Activated CD4-positive, alpha-beta memory T cell treated with anti-CD3 and anti-CD28 coated beads, Interleukin-2, amount 10 ng/mL, durations not matched to agents 7 days and 5 days (primary cell): ENCODE measurements at regions not wholly inside any gene's neighbourhood (a gene's known extent, or its start where the extent isn't known, plus 50 kb on each side); places are given as distances from the start of the nearest gene placed in this dataset.

Experiments
- CTCF ChIA-PET: fragments of 350-600 bp; sonication (Branson Sonifier 250); formaldehyde crosslinking; loops from one replicate; lab custom pipeline; 2021; ENCODE audit warnings: antibody characterized with exemption, inconsistent platforms; lab: Charles Lee
- POLR2A ChIA-PET: fragments of 350-600 bp; sonication (Branson Sonifier 250); formaldehyde crosslinking; loops from one replicate; lab custom pipeline; 2021; ENCODE audit warnings: antibody characterized with exemption; lab: Charles Lee
- DNase-seq: peaks from one replicate; pipeline ENCODE4 v3.0.0-alpha.2; 2020
- H3K27ac Mint-ChIP-seq: one replicate; pipeline ENCODE4 v1.8.0; 2021; ENCODE audit warnings: mild to moderate bottlenecking, mixed read lengths
- H3K27me3 Mint-ChIP-seq: one replicate; pipeline ENCODE4 v1.8.0; 2021; ENCODE audit warnings: mixed read lengths
- H3K36me3 Mint-ChIP-seq: one replicate; pipeline ENCODE4 v1.8.0; 2021; ENCODE audit warnings: low read depth, mixed read lengths
- H3K4me1 Mint-ChIP-seq: one replicate; pipeline ENCODE4 v1.8.0; 2021; ENCODE audit warnings: mixed read lengths
- H3K4me3 Mint-ChIP-seq: one replicate; pipeline ENCODE4 v1.8.0; 2021; ENCODE audit warnings: mild to moderate bottlenecking, mixed read lengths
- H3K9me3 Mint-ChIP-seq: one replicate; pipeline ENCODE4 v1.8.0; 2021; ENCODE audit warnings: mixed read lengths

GRCh38 chr3:10619989-10620832 is 114.8 kb upstream of the ATP2B2 start:
- CTCF ChIA-PET = no interaction called here

GRCh38 chr3:10620833-10621082 is 115.4 kb upstream of the ATP2B2 start:
- H3K9me3 Mint-ChIP-seq = no peaks in the 10 kb centered on the region
- ChIA-PET POLR2A (no interaction called here), CTCF (no interaction called here)
- H3K27me3 Mint-ChIP-seq = peaks cover 18% of the 10 kb centered on the region
- H3K4me1 Mint-ChIP-seq = no peaks in the 10 kb centered on the region
- H3K27ac Mint-ChIP-seq = no peak overlapping the region
- DNase-seq = no peak
- H3K4me3 Mint-ChIP-seq = no peak overlapping the region
- no peaks in the 10 kb centered on the region for H3K36me3 Mint-ChIP-seq

More at GRCh38 chr3:10619989-10620832, 114.8 kb upstream of the ATP2B2 start:
- H3K4me1 Mint-ChIP-seq = no peaks in the 10 kb centered on the region
- peaks cover 19% of the 10 kb centered on the region for H3K27me3 Mint-ChIP-seq
- DNase-seq = no peak
- H3K36me3 Mint-ChIP-seq = no peaks in the 10 kb centered on the region
- H3K9me3 Mint-ChIP-seq = no peaks in the 10 kb centered on the region
- POLR2A ChIA-PET = no interaction called here
- no peak overlapping the region for H3K4me3 Mint-ChIP-seq
- no peak overlapping the region for H3K27ac Mint-ChIP-seq

GRCh38 chr3:10623578-10624275 is 118.3 kb upstream of the ATP2B2 start:
- ChIA-PET CTCF (no interaction called here), POLR2A (no interaction called here)
- Mint-ChIP-seq H3K36me3 (no peaks in the 10 kb centered on the region), H3K9me3 (no peaks in the 10 kb centered on the region), H3K4me1 (no peaks in the 10 kb centered on the region), H3K27me3 (no peaks in the 10 kb centered on the region), H3K4me3 (no peak overlapping the region), H3K27ac (no peak overlapping the region)
- DNase-seq = no peak

GRCh38 chr3:10625323-10625722 is 119.9 kb upstream of the ATP2B2 start:
- CTCF ChIA-PET = no interaction called here

GRCh38 chr3:10627884-10628572 is 122.6 kb upstream of the ATP2B2 start:
- H3K27me3 Mint-ChIP-seq = no peaks in the 10 kb centered on the region
- POLR2A ChIA-PET = no interaction called here
- H3K4me1 Mint-ChIP-seq = no peaks in the 10 kb centered on the region
- H3K27ac Mint-ChIP-seq = no peak overlapping the region
- CTCF ChIA-PET = no interaction called here
- H3K9me3 Mint-ChIP-seq = no peaks in the 10 kb centered on the region
- no peak for DNase-seq
- H3K36me3 Mint-ChIP-seq = no peaks in the 10 kb centered on the region
- no peak overlapping the region for H3K4me3 Mint-ChIP-seq

More at GRCh38 chr3:10625323-10625722, 119.9 kb upstream of the ATP2B2 start:
- H3K4me3 Mint-ChIP-seq = no peak overlapping the region
- no peaks in the 10 kb centered on the region for H3K4me1 Mint-ChIP-seq
- H3K36me3 Mint-ChIP-seq = no peaks in the 10 kb centered on the region
- POLR2A ChIA-PET = no interaction called here
- no peak for DNase-seq
- H3K27ac Mint-ChIP-seq = no peak overlapping the region
- no peaks in the 10 kb centered on the region for H3K9me3 Mint-ChIP-seq
- H3K27me3 Mint-ChIP-seq = no peaks in the 10 kb centered on the region

- no peaks in the 10 kb centered on the region for H3K4me1 Mint-ChIP-seq
- H3K36me3 Mint-ChIP-seq = no peaks in the 10 kb centered on the region
- CTCF ChIA-PET = no interaction called here
- DNase-seq = no peak
- no peak overlapping the region for H3K4me3 Mint-ChIP-seq
- no peaks in the 10 kb centered on the region for H3K9me3 Mint-ChIP-seq
- no peak overlapping the region for H3K27ac Mint-ChIP-seq
- H3K27me3 Mint-ChIP-seq = no peaks in the 10 kb centered on the region
- POLR2A ChIA-PET = no interaction called here
Measured at GRCh38 chr3:10628891-10629670, 123.7 kb upstream of the ATP2B2 start.

GRCh38 chr3:10629671-10630040 is 124.3 kb upstream of the ATP2B2 start:
- Mint-ChIP-seq H3K27me3 (no peaks in the 10 kb centered on the region), H3K4me1 (no peaks in the 10 kb centered on the region), H3K27ac (no peak overlapping the region), H3K9me3 (no peaks in the 10 kb centered on the region), H3K36me3 (no peaks in the 10 kb centered on the region), H3K4me3 (no peak overlapping the region)
- CTCF ChIA-PET = no interaction called here
- DNase-seq = no peak
- POLR2A ChIA-PET = no interaction called here

GRCh38 chr3:10631224-10631623 is 125.8 kb upstream of the ATP2B2 start:
- H3K4me1 Mint-ChIP-seq = no peaks in the 10 kb centered on the region
- no peaks in the 10 kb centered on the region for H3K36me3 Mint-ChIP-seq
- DNase-seq = no peak
- no peaks in the 10 kb centered on the region for H3K9me3 Mint-ChIP-seq
- H3K4me3 Mint-ChIP-seq = no peak overlapping the region
- no peaks in the 10 kb centered on the region for H3K27me3 Mint-ChIP-seq
- H3K27ac Mint-ChIP-seq = no peak overlapping the region
- CTCF ChIA-PET = no interaction called here
- POLR2A ChIA-PET = no interaction called here

- ChIA-PET CTCF (no interaction called here), POLR2A (no interaction called here)
- H3K27me3 Mint-ChIP-seq = no peaks in the 10 kb centered on the region
- H3K4me1 Mint-ChIP-seq = no peaks in the 10 kb centered on the region
- no peak overlapping the region for H3K27ac Mint-ChIP-seq
- H3K9me3 Mint-ChIP-seq = no peaks in the 10 kb centered on the region
- H3K36me3 Mint-ChIP-seq = no peaks in the 10 kb centered on the region
- DNase-seq = no peak
- no peak overlapping the region for H3K4me3 Mint-ChIP-seq
Measured at GRCh38 chr3:10632125-10632524, 126.7 kb upstream of the ATP2B2 start.

- Mint-ChIP-seq H3K27ac (no peak overlapping the region), H3K27me3 (peaks cover 5% of the 10 kb centered on the region), H3K9me3 (peaks cover 5% of the 10 kb centered on the region), H3K4me3 (no peak overlapping the region), H3K4me1 (no peaks in the 10 kb centered on the region), H3K36me3 (no peaks in the 10 kb centered on the region)
- POLR2A ChIA-PET = no interaction called here
- DNase-seq = no peak
- CTCF ChIA-PET = no interaction called here
Measured at GRCh38 chr3:10632741-10633140, 127.4 kb upstream of the ATP2B2 start.

- CTCF ChIA-PET = no interaction called here
- Mint-ChIP-seq H3K27me3 (peaks cover 10% of the 10 kb centered on the region), H3K4me1 (no peaks in the 10 kb centered on the region), H3K9me3 (peaks cover 5% of the 10 kb centered on the region), H3K4me3 (no peak overlapping the region), H3K27ac (no peak overlapping the region), H3K36me3 (no peaks in the 10 kb centered on the region)
- POLR2A ChIA-PET = interaction anchor here (1.1 kb wide), 1 partner anchor 775 kb away, joined by 5 read pairs; no protein-coding TSS in a partner anchor
- DNase-seq = no peak
Measured at GRCh38 chr3:10635446-10636076, 130.2 kb upstream of the ATP2B2 start.

- POLR2A ChIA-PET = no interaction called here
- no peaks in the 10 kb centered on the region for H3K4me1 Mint-ChIP-seq
- DNase-seq = no peak
- no peak overlapping the region for H3K4me3 Mint-ChIP-seq
- H3K36me3 Mint-ChIP-seq = no peaks in the 10 kb centered on the region
- H3K27me3 Mint-ChIP-seq = peaks cover 15% of the 10 kb centered on the region
- peaks cover 5% of the 10 kb centered on the region for H3K9me3 Mint-ChIP-seq
- no peak overlapping the region for H3K27ac Mint-ChIP-seq
- CTCF ChIA-PET = no interaction called here
Measured at GRCh38 chr3:10637342-10637741, 132.0 kb upstream of the ATP2B2 start.

GRCh38 chr3:10638466-10638865 is 133.1 kb upstream of the ATP2B2 start:
- CTCF ChIA-PET = no interaction called here

More at GRCh38 chr3:10638466-10638865, 133.1 kb upstream of the ATP2B2 start:
- no peak for DNase-seq
- POLR2A ChIA-PET = no interaction called here
- Mint-ChIP-seq H3K36me3 (no peaks in the 10 kb centered on the region), H3K9me3 (peaks cover 5% of the 10 kb centered on the region), H3K27me3 (peaks cover 19% of the 10 kb centered on the region), H3K4me1 (no peaks in the 10 kb centered on the region), H3K27ac (no peak overlapping the region), H3K4me3 (no peak overlapping the region)
